Smooth muscle cell (in vitro differentiated cells): ENCODE measurements at regions not wholly inside any gene's neighbourhood (a gene's known extent, or its start where the extent isn't known, plus 50 kb on each side); places are given as distances from the start of the nearest gene placed in this dataset.

Experiments used
- DNase-seq: peaks from one replicate; lab custom pipeline; 2025; ENCODE audit not compliant: unreplicated experiment; lab: John Stamatoyannopoulos, UW
- H2AFZ ChIP-seq: fragments of 200-600 bp; sonication (generic); 2 replicates; pipeline ENCODE4 v1.6.0; 2016; ENCODE audit warnings: antibody characterized with exemption, low read depth, mild to moderate bottlenecking
- H3F3A ChIP-seq: fragments of 200-600 bp; sonication (generic); 2 replicates; pipeline ENCODE4 v1.6.0; 2017; ENCODE audit warnings: antibody characterized with exemption, low read depth
- H3K27ac ChIP-seq: fragments of 200-600 bp; sonication (generic); 2 replicates; pipeline ENCODE4 v1.5.1; 2016; ENCODE audit warnings: low read depth, mild to moderate bottlenecking
- H3K27me3 ChIP-seq: fragments of 200-600 bp; sonication (generic); 2 replicates; pipeline ENCODE4 v1.6.1; 2016; ENCODE audit warnings: low read depth, mild to moderate bottlenecking
- H3K36me3 ChIP-seq: fragments of 200-600 bp; sonication (generic); 2 replicates; pipeline ENCODE4 v1.5.1; 2016; ENCODE audit warnings: low read depth
- H3K4me1 ChIP-seq: fragments of 200-600 bp; sonication (generic); 2 replicates; pipeline ENCODE4 v1.5.1; 2016; ENCODE audit warnings: low read depth
- H3K4me2 ChIP-seq: fragments of 200-600 bp; sonication (generic); 2 replicates; pipeline ENCODE4 v1.6.0; 2016; ENCODE audit warnings: mild to moderate bottlenecking
- H3K4me3 ChIP-seq: fragments of 200-600 bp; sonication (generic); 2 replicates; pipeline ENCODE4 v1.5.1; 2016; ENCODE audit warnings: mild to moderate bottlenecking
- H3K79me2 ChIP-seq: fragments of 200-600 bp; sonication (generic); 2 replicates; pipeline ENCODE4 v1.6.0; 2016; ENCODE audit warnings: low read depth, mild to moderate bottlenecking
- H3K9ac ChIP-seq: fragments of 200-600 bp; sonication (generic); 2 replicates; pipeline ENCODE4 v1.6.0; 2016; ENCODE audit warnings: low read depth
- H3K9me3 ChIP-seq: fragments of 200-600 bp; sonication (generic); replicated peaks from 2 replicates; pipeline ENCODE4 v1.5.1; 2016; ENCODE audit warnings: low read depth
- H4K20me1 ChIP-seq: fragments of 200-600 bp; sonication (generic); 2 replicates; pipeline ENCODE4 v1.6.0; 2016; ENCODE audit warnings: low read depth
- CTCF ChIP-seq: fragments of 200-600 bp; sonication (generic); IDR thresholded peaks from 2 replicates; pipeline ENCODE4 v1.5.1; 2017; ENCODE audit warnings: borderline replicate concordance, mild to moderate bottlenecking, antibody characterized with exemption; ENCODE audit not compliant: insufficient read depth, poor library complexity, severe bottlenecking
- WGBS: methylation state at CpG from one replicate; pipeline ENCODE4 v1.1.7; 2016; ENCODE audit warnings: low lambda C conversion rate; 5-methylcytosine and 5-hydroxymethylcytosine counted together

DNA sequence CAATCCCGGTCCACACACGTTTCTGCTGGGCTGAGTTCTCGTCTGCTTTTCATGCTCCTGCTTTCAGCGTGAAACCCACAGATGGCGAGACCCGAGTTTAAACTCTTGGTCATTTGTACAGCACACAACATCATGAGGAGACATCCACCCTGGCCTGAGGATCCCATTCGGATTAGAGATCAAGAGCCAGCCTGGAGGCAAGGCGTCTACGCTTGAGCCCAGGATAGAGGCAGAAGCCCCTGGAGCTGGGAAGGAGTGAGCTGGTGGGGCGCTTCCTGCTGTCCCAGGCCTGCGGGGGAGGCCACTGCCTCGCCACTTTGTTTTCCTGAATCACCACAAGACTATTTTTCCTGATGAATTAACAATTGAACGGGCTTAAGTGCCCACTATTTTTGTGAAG is 281.9 kb upstream of the IRX4 start:
- Histone ChIP-seq H3K4me1 (no peaks in the 10 kb centered on the region), H3F3A (no peaks in the 10 kb centered on the region), H3K9me3 (no peaks in the 10 kb centered on the region), H4K20me1 (no peaks in the 10 kb centered on the region), H2AFZ (no peak overlapping the region), H3K79me2 (no peaks in the 10 kb centered on the region), H3K4me2 (no peak overlapping the region), H3K36me3 (no peaks in the 10 kb centered on the region), H3K27me3 (peaks cover 9% of the 10 kb centered on the region), H3K4me3 (no peak overlapping the region), H3K9ac (no peak overlapping the region), H3K27ac (no peak overlapping the region)
- DNase-seq = no peak
- whole genome bisulfite sequencing = 61% methylated on average over 13 of the region's 13 CpGs
- TF ChIP-seq CTCF = no peak

DNA sequence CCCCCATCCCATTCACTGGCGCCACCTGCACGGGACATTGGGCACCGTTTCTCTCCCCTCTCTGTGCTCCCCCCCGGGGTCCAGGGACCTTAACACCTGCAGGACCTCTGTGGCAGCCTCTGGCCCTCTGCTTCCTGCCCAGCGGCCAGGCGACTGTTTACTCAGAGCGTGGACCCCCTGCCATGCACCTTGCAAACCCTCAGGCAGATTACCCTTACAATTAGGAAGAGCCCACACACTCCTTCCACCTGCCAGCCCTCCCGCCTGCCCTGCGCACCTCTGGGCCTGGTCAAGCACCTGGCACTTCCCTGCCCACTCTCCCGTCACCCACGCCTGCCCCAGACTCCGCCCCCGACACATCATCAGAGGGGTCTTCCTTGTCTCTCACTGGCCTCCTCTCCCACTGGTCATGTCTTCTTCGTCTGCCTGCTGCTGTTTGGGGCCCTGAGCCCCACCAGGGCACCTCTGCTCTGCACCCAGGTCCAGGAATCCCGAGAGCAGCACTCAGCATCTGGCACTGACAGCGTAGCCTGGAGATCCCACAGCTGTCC is 281.3 kb upstream of the IRX4 start:
- Histone ChIP-seq H3K36me3 (no peaks in the 10 kb centered on the region), H3K4me3 (no peak overlapping the region), H3K79me2 (no peaks in the 10 kb centered on the region), H3K4me2 (no peak overlapping the region), H4K20me1 (no peaks in the 10 kb centered on the region), H3K9me3 (no peaks in the 10 kb centered on the region), H2AFZ (no peak overlapping the region), H3K27ac (no peak overlapping the region), H3K4me1 (no peaks in the 10 kb centered on the region), H3F3A (no peaks in the 10 kb centered on the region), H3K9ac (no peak overlapping the region), H3K27me3 (peaks cover 9% of the 10 kb centered on the region)
- WGBS = 74% methylated on average over 15 of the region's 16 CpGs
- no peak for DNase-seq
- TF ChIP-seq CTCF = no peak

DNA sequence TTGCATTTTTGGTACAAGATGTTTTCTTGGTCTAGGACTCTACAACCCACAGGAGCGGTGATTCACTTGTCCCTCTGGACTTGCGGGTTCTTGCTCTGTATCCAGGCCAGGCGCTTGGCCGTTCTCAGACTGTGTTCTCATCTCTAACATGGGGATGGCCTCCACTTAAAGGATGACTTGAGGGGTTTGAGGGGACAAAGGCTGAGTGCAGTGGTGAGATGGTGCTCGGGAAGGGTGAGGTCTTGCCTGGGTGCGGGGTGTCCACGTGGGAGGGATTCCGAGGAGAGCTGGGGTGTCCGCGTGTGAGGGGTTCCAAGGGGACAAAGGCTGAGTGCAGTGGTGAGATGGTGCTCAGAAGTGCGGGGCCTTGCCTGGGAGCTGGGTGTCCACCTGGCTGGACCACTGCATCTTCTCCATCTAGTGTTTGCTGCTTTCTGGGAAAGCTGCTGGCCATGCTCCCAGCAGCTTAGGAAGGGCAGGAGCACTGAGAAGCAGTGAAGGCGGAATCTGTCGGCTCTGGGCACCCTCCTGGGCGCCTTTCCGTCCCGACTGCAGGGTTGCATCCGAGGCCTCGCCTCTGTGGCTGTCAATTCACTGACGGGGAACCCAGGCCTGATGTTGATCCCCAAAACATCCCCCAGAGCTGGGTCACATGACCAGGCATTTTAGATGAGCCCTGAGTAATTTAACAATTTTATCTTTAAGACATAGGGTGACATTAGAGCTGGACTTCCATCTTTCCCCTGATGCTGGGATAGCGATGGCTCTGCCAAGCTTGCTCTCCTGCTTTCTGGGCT is 280.5 kb upstream of the IRX4 start:
- peaks cover 9% of the 10 kb centered on the region for H3K27me3 ChIP-seq
- WGBS = 92% methylated on average over 20 of the region's 20 CpGs
- H3K9ac ChIP-seq = no peak overlapping the region
- H3F3A ChIP-seq = no peaks in the 10 kb centered on the region
- DNase-seq = no peak
- no peaks in the 10 kb centered on the region for H3K9me3 ChIP-seq
- H2AFZ ChIP-seq = no peak overlapping the region
- no peak overlapping the region for H3K4me2 ChIP-seq
- no peak overlapping the region for H3K27ac ChIP-seq
- no peaks in the 10 kb centered on the region for H3K79me2 ChIP-seq
- no peaks in the 10 kb centered on the region for H4K20me1 ChIP-seq
- H3K4me3 ChIP-seq = no peak overlapping the region
- H3K36me3 ChIP-seq = no peaks in the 10 kb centered on the region
- H3K4me1 ChIP-seq = no peaks in the 10 kb centered on the region
- TF ChIP-seq CTCF = no peak

DNA sequence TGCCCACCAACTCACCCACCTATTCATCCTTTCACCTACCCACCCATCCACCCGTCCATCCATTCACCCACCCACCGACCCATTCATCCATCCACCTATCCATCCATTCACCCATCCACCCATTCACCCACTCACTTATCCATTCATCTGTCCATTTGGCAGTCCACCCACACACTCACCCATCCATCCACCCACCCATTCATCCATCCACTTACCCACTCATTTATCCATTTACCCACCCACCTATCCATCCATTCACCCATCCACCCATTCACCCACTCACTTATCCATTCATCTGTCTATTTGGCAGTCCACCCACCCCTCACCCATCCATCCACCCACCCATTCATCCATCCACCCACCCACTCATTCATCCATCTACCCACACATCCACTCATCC is 278.1 kb upstream of the IRX4 start:
- Histone ChIP-seq H3K27ac (no peak overlapping the region), H3K4me1 (no peaks in the 10 kb centered on the region), H4K20me1 (no peaks in the 10 kb centered on the region), H3K79me2 (no peaks in the 10 kb centered on the region), H2AFZ (no peak overlapping the region), H3K4me3 (no peak overlapping the region), H3K9me3 (no peaks in the 10 kb centered on the region), H3K9ac (no peak overlapping the region), H3F3A (no peaks in the 10 kb centered on the region), H3K4me2 (no peak overlapping the region), H3K27me3 (peaks cover 9% of the 10 kb centered on the region), H3K36me3 (no peaks in the 10 kb centered on the region)
- DNase-seq = no peak
- no peak for TF ChIP-seq CTCF
- WGBS = 100% methylated on average over 2 of the region's 2 CpGs
